Ectodermal cell (in vitro differentiated cells): ENCODE measurements at regions not wholly inside any gene's neighbourhood (a gene's known extent, or its start where the extent isn't known, plus 50 kb on each side); places are given as distances from the start of the nearest gene placed in this dataset.

ENCODE experiments used
- H3K27ac ChIP-seq: 2 replicates; pipeline ENCODE4 v1.7.0; 2013; ENCODE audit warnings: mild to moderate bottlenecking, low read depth, low read length; ENCODE audit not compliant: insufficient read depth, poor library complexity, severe bottlenecking
- H3K27me3 ChIP-seq: 2 replicates; pipeline ENCODE4 v1.7.0; 2013; ENCODE audit warnings: mild to moderate bottlenecking, low read length; ENCODE audit not compliant: insufficient read depth, control insufficient read depth, poor library complexity, severe bottlenecking
- H3K36me3 ChIP-seq: one replicate; pipeline ENCODE4 v1.7.0; 2013; ENCODE audit warnings: low read length; ENCODE audit not compliant: control insufficient read depth, insufficient read depth
- H3K4me1 ChIP-seq: one replicate; pipeline ENCODE4 v1.7.0; 2013; ENCODE audit warnings: low read length; ENCODE audit not compliant: control insufficient read depth, insufficient read depth
- H3K4me3 ChIP-seq: 2 replicates; pipeline ENCODE4 v1.7.0; 2013; ENCODE audit warnings: low read depth, low read length, control low read depth; ENCODE audit not compliant: insufficient read depth
- H3K9me3 ChIP-seq: 2 replicates; pipeline ENCODE4 v1.7.0; 2013; ENCODE audit warnings: mild to moderate bottlenecking, low read length, moderate library complexity; ENCODE audit not compliant: control insufficient read depth
- WGBS, 2 experiments: methylation state at CpG; one replicate each; pipeline ENCODE4 v1.1.7; 2013; ENCODE audit warnings: missing lambda C conversion rate in 2 of 2; 5-methylcytosine and 5-hydroxymethylcytosine counted together

GRCh38 chr16:63298993-63299392, 1262.8 kb upstream of the CDH8 start:
- Histone ChIP-seq H3K9me3 (no peaks in the 10 kb centered on the region), H3K27ac (no peak overlapping the region), H3K27me3 (no peaks in the 10 kb centered on the region), H3K4me1 (peaks cover 2% of the 10 kb centered on the region), H3K4me3 (no peak overlapping the region), H3K36me3 (no peaks in the 10 kb centered on the region)
- no CpG with 5 or more reads among the region's 1 CpG for WGBS, 2 experiments

GRCh38 chr16:63292036-63292435, 1255.8 kb upstream of the CDH8 start:
- 90 to 92% methylated on average over 11 of the region's 11 CpGs for WGBS, 2 experiments
- no peaks in the 10 kb centered on the region for H3K9me3 ChIP-seq
- H3K27ac ChIP-seq: no peak overlapping the region
- H3K27me3 ChIP-seq: no peaks in the 10 kb centered on the region
- no peak overlapping the region for H3K4me3 ChIP-seq
- H3K4me1 ChIP-seq: no peaks in the 10 kb centered on the region
- no peaks in the 10 kb centered on the region for H3K36me3 ChIP-seq

GRCh38 chr16:63289834-63290460, 1253.7 kb upstream of the CDH8 start:
- Histone ChIP-seq H3K9me3 (no peaks in the 10 kb centered on the region), H3K27ac (no peak overlapping the region), H3K4me1 (no peaks in the 10 kb centered on the region), H3K36me3 (no peaks in the 10 kb centered on the region), H3K4me3 (no peak overlapping the region), H3K27me3 (no peaks in the 10 kb centered on the region)
- 53 to 55% methylated on average over 16 of the region's 16 CpGs for WGBS, 2 experiments

- no peak overlapping the region for H3K27ac ChIP-seq
- 73 to 98% methylated on average over 1 to 2 of the region's 2 CpGs for WGBS, 2 experiments
- H3K4me1 ChIP-seq: no peaks in the 10 kb centered on the region
- no peaks in the 10 kb centered on the region for H3K36me3 ChIP-seq
- H3K27me3 ChIP-seq: no peaks in the 10 kb centered on the region
- no peak overlapping the region for H3K4me3 ChIP-seq
- H3K9me3 ChIP-seq: no peaks in the 10 kb centered on the region
These were observed 1251.2 kb upstream of the CDH8 start for GRCh38 chr16:63287401-63287800.

- Histone ChIP-seq H3K4me1 (no peaks in the 10 kb centered on the region), H3K36me3 (no peaks in the 10 kb centered on the region), H3K9me3 (no peaks in the 10 kb centered on the region), H3K4me3 (no peak overlapping the region), H3K27me3 (no peaks in the 10 kb centered on the region), H3K27ac (no peak overlapping the region)
- WGBS, 2 experiments: 100% methylated on average over 1 of the region's 1 CpG; no CpG with 5 or more reads in 1 of the 2 experiments
These were observed 1247.5 kb upstream of the CDH8 start for GRCh38 chr16:63283721-63284120.

- WGBS, 2 experiments: 92 to 94% methylated on average over 5 of the region's 5 CpGs
- H3K4me3 ChIP-seq: no peak overlapping the region
- H3K27me3 ChIP-seq: no peaks in the 10 kb centered on the region
- no peak overlapping the region for H3K27ac ChIP-seq
- no peaks in the 10 kb centered on the region for H3K4me1 ChIP-seq
- no peaks in the 10 kb centered on the region for H3K36me3 ChIP-seq
- H3K9me3 ChIP-seq: no peaks in the 10 kb centered on the region
These were observed 1208.4 kb upstream of the CDH8 start for GRCh38 chr16:63244631-63245030.

- no peak overlapping the region for H3K27ac ChIP-seq
- H3K4me3 ChIP-seq: no peak overlapping the region
- no peaks in the 10 kb centered on the region for H3K4me1 ChIP-seq
- no peaks in the 10 kb centered on the region for H3K9me3 ChIP-seq
- no peaks in the 10 kb centered on the region for H3K36me3 ChIP-seq
- WGBS, 2 experiments: 94 to 96% methylated on average over 5 of the region's 5 CpGs
- H3K27me3 ChIP-seq: no peaks in the 10 kb centered on the region
These were observed 1205.3 kb upstream of the CDH8 start for GRCh38 chr16:63241497-63242028.

- Histone ChIP-seq H3K9me3 (no peaks in the 10 kb centered on the region), H3K4me3 (no peak overlapping the region), H3K36me3 (no peaks in the 10 kb centered on the region), H3K27me3 (no peaks in the 10 kb centered on the region), H3K4me1 (no peaks in the 10 kb centered on the region), H3K27ac (no peak overlapping the region)
- 90 to 100% methylated on average over 1 of the region's 1 CpG for WGBS, 2 experiments
These were observed 1202.9 kb upstream of the CDH8 start for GRCh38 chr16:63239065-63239570.

GRCh38 chr16:63230421-63231040, 1194.3 kb upstream of the CDH8 start:
- Histone ChIP-seq H3K36me3 (no peaks in the 10 kb centered on the region), H3K4me3 (no peak overlapping the region), H3K27ac (no peak overlapping the region), H3K27me3 (no peaks in the 10 kb centered on the region), H3K4me1 (no peaks in the 10 kb centered on the region), H3K9me3 (no peaks in the 10 kb centered on the region)
- WGBS, 2 experiments: 83% methylated on average over 2 to 3 of the region's 3 CpGs

GRCh38 chr16:63228259-63228658, 1192.0 kb upstream of the CDH8 start:
- 90% methylated on average over 2 of the region's 2 CpGs for WGBS, 2 experiments
- Histone ChIP-seq H3K4me1 (no peaks in the 10 kb centered on the region), H3K27ac (no peak overlapping the region), H3K27me3 (no peaks in the 10 kb centered on the region), H3K4me3 (no peak overlapping the region), H3K36me3 (no peaks in the 10 kb centered on the region), H3K9me3 (no peaks in the 10 kb centered on the region)
